Keratinocyte (primary cell): ENCODE measurements at regions not wholly inside any gene's neighbourhood (a gene's known extent, or its start where the extent isn't known, plus 50 kb on each side); places are given as distances from the start of the nearest gene placed in this dataset.

ENCODE experiments used
- EZH2 ChIP-seq: IDR thresholded peaks from one replicate; pipeline ENCODE4 v1.6.1; 2012; ENCODE audit warnings: inconsistent platforms, mild to moderate bottlenecking, low read length, moderate library complexity
- TF ChIP-seq, protein P1 (sequence below), 3 experiments: IDR thresholded peaks in 1 of 3; conservative IDR thresholded peaks in 1 of 3; optimal IDR thresholded peaks in 1 of 3; 2 replicates in 2 of 3; 3 replicates in 1 of 3; pipeline versions ENCODE3 to v1.5.1; 2011; ENCODE audit warnings: low read length in 3 of 3, mild to moderate bottlenecking in 3 of 3, moderate library complexity in 2 of 3, control low read depth in 1 of 3, inconsistent platforms in 1 of 3; ENCODE audit not compliant: insufficient read depth in 2 of 3; ENCODE audit errors: extremely low read depth in 1 of 3

DNA sequence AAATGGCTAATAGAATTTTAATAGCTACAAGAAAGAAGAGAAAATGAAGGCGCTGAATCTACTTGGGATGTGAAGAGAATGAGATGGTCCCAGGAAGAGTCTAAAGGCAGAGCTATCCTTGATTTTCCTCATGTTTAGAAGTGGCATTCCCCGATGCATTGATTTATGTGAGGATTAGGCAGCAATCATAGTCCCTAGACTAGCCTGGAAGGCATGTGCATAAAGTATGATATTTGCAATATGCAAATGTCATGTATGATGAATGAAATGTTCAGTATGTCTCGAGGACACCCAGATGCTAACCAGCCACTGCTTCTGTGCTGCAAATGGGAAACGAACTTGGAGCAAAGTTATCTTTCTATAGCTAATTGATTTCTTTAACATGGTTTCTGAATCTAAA lies 641.5 kb upstream of the PLXNA2 start:
- TF ChIP-seq, protein P1, sequence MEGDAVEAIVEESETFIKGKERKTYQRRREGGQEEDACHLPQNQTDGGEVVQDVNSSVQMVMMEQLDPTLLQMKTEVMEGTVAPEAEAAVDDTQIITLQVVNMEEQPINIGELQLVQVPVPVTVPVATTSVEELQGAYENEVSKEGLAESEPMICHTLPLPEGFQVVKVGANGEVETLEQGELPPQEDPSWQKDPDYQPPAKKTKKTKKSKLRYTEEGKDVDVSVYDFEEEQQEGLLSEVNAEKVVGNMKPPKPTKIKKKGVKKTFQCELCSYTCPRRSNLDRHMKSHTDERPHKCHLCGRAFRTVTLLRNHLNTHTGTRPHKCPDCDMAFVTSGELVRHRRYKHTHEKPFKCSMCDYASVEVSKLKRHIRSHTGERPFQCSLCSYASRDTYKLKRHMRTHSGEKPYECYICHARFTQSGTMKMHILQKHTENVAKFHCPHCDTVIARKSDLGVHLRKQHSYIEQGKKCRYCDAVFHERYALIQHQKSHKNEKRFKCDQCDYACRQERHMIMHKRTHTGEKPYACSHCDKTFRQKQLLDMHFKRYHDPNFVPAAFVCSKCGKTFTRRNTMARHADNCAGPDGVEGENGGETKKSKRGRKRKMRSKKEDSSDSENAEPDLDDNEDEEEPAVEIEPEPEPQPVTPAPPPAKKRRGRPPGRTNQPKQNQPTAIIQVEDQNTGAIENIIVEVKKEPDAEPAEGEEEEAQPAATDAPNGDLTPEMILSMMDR (optimal IDR thresholded peaks at IDR 0.05 in 1 of 3, IDR thresholded peaks at IDR 0.05 in 1 of 3, conservative IDR thresholded peaks at IDR 0.05 in 1 of 3; ENCODE audit: extremely low read depth in 1 of 3, insufficient read depth in 2 of 3, low read length in 3 of 3), result no peak
- no peak for TF ChIP-seq EZH2
